SK-N-SH (cell line): ENCODE measurements at regions not wholly inside any gene's neighbourhood (a gene's known extent, or its start where the extent isn't known, plus 50 kb on each side); places are given as distances from the start of the nearest gene placed in this dataset.
A peak's percentile ranks its signal among the peaks of the same experiment; 100 is the strongest.

Source experiments
- CTCF ChIA-PET: fragments of 300-600, 350-600 bp; formaldehyde crosslinking; extraction: SDS; loops from one replicate; lab custom pipeline; 2021; lab: Yijun Ruan, JAX
- POLR2A ChIA-PET: fragments of 350-600 bp; sonication (Branson Sonifier 250); formaldehyde crosslinking; extraction: SDS; loops from one replicate; lab custom pipeline; 2020; ENCODE audit warnings: antibody characterized with exemption, inconsistent platforms; lab: Yijun Ruan, JAX
- DNase-seq: peaks from one replicate; pipeline ENCODE4 v3.0.0; 2012
- H2AFZ ChIP-seq: fragments of 200-600 bp; sonication (generic); 2 replicates; pipeline ENCODE4 v1.8.1; 2016; ENCODE audit warnings: antibody characterized with exemption, mild to moderate bottlenecking, low read depth
- H3F3A ChIP-seq: fragments of 200-600 bp; sonication (generic); replicated peaks from 2 replicates; pipeline ENCODE3; 2016; ENCODE audit warnings: antibody characterized with exemption, mild to moderate bottlenecking; ENCODE audit not compliant: insufficient read depth
- H3K27ac ChIP-seq, 2 experiments: fragments of 200-500 bp in 1 of 2; fragments of 200-600 bp in 1 of 2; sonication (Bioruptor generic) in 1 of 2; sonication (generic), shearing (Covaris generic) in 1 of 2; 2 replicates each; pipeline versions ENCODE4 v1.5.1 to v1.6.1; 2014 to 2016; ENCODE audit warnings: low read depth in 2 of 2, inconsistent platforms in 1 of 2, low read length in 1 of 2, mild to moderate bottlenecking in 1 of 2, mixed read lengths in 1 of 2
- H3K27me3 ChIP-seq: fragments of 200-600 bp; sonication (generic), shearing (Covaris generic); 2 replicates; pipeline ENCODE4 v1.6.1; 2016; ENCODE audit warnings: mixed run types; ENCODE audit not compliant: insufficient read depth
- H3K36me3 ChIP-seq, 2 experiments: fragments of 200-500 bp in 1 of 2; fragments of 200-600 bp in 1 of 2; sonication (Bioruptor generic) in 1 of 2; sonication (generic) in 1 of 2; replicated peaks in 1 of 2; 2 replicates each; pipeline versions ENCODE3 to v1.5.1; 2014 to 2016; ENCODE audit warnings: low read length in 1 of 2, mild to moderate bottlenecking in 1 of 2; ENCODE audit not compliant: insufficient read depth in 2 of 2, control insufficient read depth in 1 of 2
- H3K4me1 ChIP-seq, 2 experiments: fragments of 200-500 bp in 1 of 2; fragments of 200-600 bp in 1 of 2; sonication (Bioruptor generic) in 1 of 2; sonication (generic), shearing (Covaris generic) in 1 of 2; 2 replicates each; pipeline versions ENCODE4 v1.5.1 to v1.6.1; 2014 to 2016; ENCODE audit warnings: low read depth in 1 of 2, low read length in 1 of 2, mixed run types in 1 of 2; ENCODE audit not compliant: insufficient read depth in 2 of 2, control insufficient read depth in 1 of 2
- H3K4me2 ChIP-seq: fragments of 200-600 bp; sonication (generic), shearing (Covaris generic); 2 replicates; pipeline ENCODE4 v1.6.1; 2017; ENCODE audit warnings: mixed run types
- H3K4me3 ChIP-seq, 2 experiments: fragments of 200-500 bp in 1 of 2; fragments of 200-600 bp in 1 of 2; sonication (Bioruptor generic) in 1 of 2; sonication (generic), shearing (Covaris generic) in 1 of 2; 2 replicates each; pipeline versions ENCODE4 v1.5.1 to v1.8.1; 2014 to 2016; ENCODE audit warnings: low read depth in 2 of 2, inconsistent platforms in 1 of 2, low read length in 1 of 2, mild to moderate bottlenecking in 1 of 2, mixed read lengths in 1 of 2, moderate library complexity in 1 of 2
- H3K79me2 ChIP-seq: fragments of 200-600 bp; sonication (generic); 2 replicates; pipeline ENCODE4 v1.8.1; 2017; ENCODE audit warnings: mild to moderate bottlenecking; ENCODE audit not compliant: insufficient read depth
- H3K9ac ChIP-seq: fragments of 200-600 bp; sonication (generic); 2 replicates; pipeline ENCODE4 v1.6.1; 2017; ENCODE audit warnings: mixed run types
- H3K9me2 ChIP-seq: fragments of 200-600 bp; sonication (generic); 2 replicates; pipeline ENCODE4 v1.6.1; 2017; ENCODE audit warnings: mixed run types
- H3K9me3 ChIP-seq: fragments of 200-600 bp; sonication (generic); 2 replicates; pipeline ENCODE4 v1.6.1; 2017; ENCODE audit warnings: mixed run types, mild to moderate bottlenecking, moderate library complexity
- H4K20me1 ChIP-seq: fragments of 200-600 bp; sonication (generic); 2 replicates; pipeline ENCODE4 v1.6.1; 2017; ENCODE audit warnings: mild to moderate bottlenecking, mixed run types; ENCODE audit not compliant: insufficient read depth
- CTCF ChIP-seq: fragments of 200-600 bp; sonication (generic); IDR thresholded peaks from 2 replicates; pipeline ENCODE4 v1.6.1; 2017; ENCODE audit warnings: antibody characterized with exemption, mild to moderate bottlenecking, moderate library complexity
- EP300 ChIP-seq, 2 experiments: IDR thresholded peaks; 2 replicates each; pipeline versions ENCODE4 v1.4.0 to v1.6.1; 2012; ENCODE audit warnings: borderline replicate concordance in 1 of 2, low read depth in 1 of 2, low read length in 1 of 2
- GATA2 ChIP-seq: sonication (generic); formaldehyde crosslinking; IDR thresholded peaks from 2 replicates; pipeline ENCODE4 v1.5.0; 2020; ENCODE audit warnings: mild to moderate bottlenecking, missing genetic modification reagents
- WGBS: methylation state at CpG from one replicate; pipeline ENCODE4 v1.1.6; 2017; ENCODE audit warnings: low lambda C conversion rate; 5-methylcytosine and 5-hydroxymethylcytosine counted together
- TF ChIP-seq, protein P1 (sequence below): IDR thresholded peaks from 2 replicates; pipeline ENCODE4; 2012

- no peaks in the 10 kb centered on the region for H3K27me3 ChIP-seq
- H3K4me1 ChIP-seq = peaks cover 6 to 24% of the 10 kb centered on the region in 2 experiments; a peak in 2 of 4 replicates
- no peaks in the 10 kb centered on the region for H3K36me3 ChIP-seq
- H3K9me3 ChIP-seq = no peaks in the 10 kb centered on the region
- H3K9me2 ChIP-seq = no peaks in the 10 kb centered on the region
- no peaks in the 10 kb centered on the region for H4K20me1 ChIP-seq
- H3K4me3 ChIP-seq = no peak overlapping the region
- POLR2A ChIA-PET = no interaction called here
- H3K9ac ChIP-seq = no peak overlapping the region
- WGBS = 69% methylated on average over 9 of the region's 9 CpGs
- H3F3A ChIP-seq = peaks cover 3% of the 10 kb centered on the region
- 0 out of 2 replicates have a peak overlapping the region, but pooled peaks have one; percentile 11 for H3K4me2 ChIP-seq
- H3K27ac ChIP-seq = peak overlapping the region; percentile 49 to 84; a peak in 3 of 4 replicates
- no peak for TF ChIP-seq CTCF
- TF ChIP-seq EP300 (IDR thresholded peaks at IDR 0.05; ENCODE audit: borderline replicate concordance in 1 of 2, low read depth in 1 of 2, low read length in 1 of 2) = 0 out of 4 replicates have a peak, but pooled peaks of 1 of the 2 experiments have one; percentile 15
- CTCF ChIA-PET = no interaction called here
- no peaks in the 10 kb centered on the region for H3K79me2 ChIP-seq
- H2AFZ ChIP-seq = peak overlapping the region; percentile 54; the same call in 1 of the 2 replicates
- peak; percentile 23 for DNase-seq
Observed at GRCh38 chr5:74433896-74434829, 206.4 kb downstream of the ENC1 start.

DNA sequence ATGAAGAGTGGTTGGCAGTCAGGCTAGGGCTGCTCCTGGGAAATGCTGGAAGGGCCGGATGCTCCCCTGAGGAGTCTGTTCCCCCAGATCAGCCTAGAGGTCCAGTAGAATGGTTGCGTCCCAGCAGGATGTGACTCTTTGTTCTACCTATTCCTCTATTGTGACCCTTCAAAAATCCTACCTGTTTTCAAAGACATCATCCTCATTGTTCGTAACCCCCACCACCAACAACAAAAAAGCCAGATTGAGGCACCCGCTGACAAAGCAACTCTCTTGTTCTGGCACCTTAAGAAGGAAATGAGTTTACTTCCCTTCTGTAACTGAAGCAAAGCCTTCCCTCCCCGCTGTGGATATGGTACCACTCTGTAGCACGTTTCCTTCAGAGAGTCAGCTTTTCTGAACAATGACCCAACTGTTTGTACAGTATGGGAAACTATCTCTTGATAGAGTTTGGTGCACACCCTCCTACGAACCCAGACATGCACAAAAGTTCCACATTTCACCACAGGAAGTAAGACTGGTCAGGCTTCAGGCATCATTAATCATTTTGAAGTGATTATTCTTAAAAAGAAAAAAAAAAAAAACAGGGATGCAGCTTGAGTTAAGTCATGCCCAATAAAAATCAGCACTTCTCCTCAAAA is 207.2 kb downstream of the ENC1 start:
- ChIA-PET CTCF (no interaction called here), POLR2A (no interaction called here)
- no peak for TF ChIP-seq GATA2 (CRISPR knock-in tag)
- TF ChIP-seq, protein P1, sequence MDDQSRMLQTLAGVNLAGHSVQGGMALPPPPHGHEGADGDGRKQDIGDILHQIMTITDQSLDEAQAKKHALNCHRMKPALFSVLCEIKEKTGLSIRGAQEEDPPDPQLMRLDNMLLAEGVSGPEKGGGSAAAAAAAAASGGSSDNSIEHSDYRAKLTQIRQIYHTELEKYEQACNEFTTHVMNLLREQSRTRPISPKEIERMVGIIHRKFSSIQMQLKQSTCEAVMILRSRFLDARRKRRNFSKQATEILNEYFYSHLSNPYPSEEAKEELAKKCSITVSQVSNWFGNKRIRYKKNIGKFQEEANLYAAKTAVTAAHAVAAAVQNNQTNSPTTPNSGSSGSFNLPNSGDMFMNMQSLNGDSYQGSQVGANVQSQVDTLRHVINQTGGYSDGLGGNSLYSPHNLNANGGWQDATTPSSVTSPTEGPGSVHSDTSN = 0 out of 2 replicates have a peak, but pooled peaks have one; percentile 13
- H3K9me2 ChIP-seq = no peaks in the 10 kb centered on the region
- no peak overlapping the region for H3K9ac ChIP-seq
- H3K4me2 ChIP-seq = 0 out of 2 replicates have a peak overlapping the region, but pooled peaks have one; percentile 11
- peaks cover 6 to 24% of the 10 kb centered on the region in 2 experiments; a peak in 2 of 4 replicates for H3K4me1 ChIP-seq
- no peaks in the 10 kb centered on the region for H3K9me3 ChIP-seq
- H3K27ac ChIP-seq = peak overlapping the region; percentile 49 to 83; a peak in 3 of 4 replicates
- H4K20me1 ChIP-seq = no peaks in the 10 kb centered on the region
- peak overlapping the region; percentile 54; the same call in 1 of the 2 replicates for H2AFZ ChIP-seq
- WGBS = 73% methylated on average over 6 of the region's 7 CpGs
- H3F3A ChIP-seq = peaks cover 3% of the 10 kb centered on the region
- H3K36me3 ChIP-seq = no peaks in the 10 kb centered on the region
- H3K4me3 ChIP-seq = no peak overlapping the region
- no peaks in the 10 kb centered on the region for H3K79me2 ChIP-seq
- no peak for DNase-seq
- no peaks in the 10 kb centered on the region for H3K27me3 ChIP-seq
